Activated naive CD8-positive, alpha-beta T cell treated with anti-CD3 and anti-CD28 coated beads, Interleukin-2, amount 50 U/mL, for 24 hours (primary cell): ENCODE measurements at regions not wholly inside any gene's neighbourhood (a gene's known extent, or its start where the extent isn't known, plus 50 kb on each side); places are given as distances from the start of the nearest gene placed in this dataset.

Experiments used
- ATAC-seq: fragments of 150-1000 bp; cut with Tn5 transposase; one replicate; pipeline ENCODE4 v1.10.0; 2021
- DNase-seq: peaks from one replicate; pipeline ENCODE4 v3.0.0; 2021
- H3K27ac Mint-ChIP-seq: one replicate; pipeline ENCODE4 v1.8.0; 2021; ENCODE audit warnings: mild to moderate bottlenecking, mixed read lengths
- H3K27me3 Mint-ChIP-seq: one replicate; pipeline ENCODE4 v1.8.0; 2021; ENCODE audit warnings: mixed read lengths
- H3K36me3 Mint-ChIP-seq: one replicate; pipeline ENCODE4 v1.8.0; 2021; ENCODE audit warnings: low read depth, mixed read lengths
- H3K4me1 Mint-ChIP-seq: one replicate; pipeline ENCODE4 v1.8.0; 2021; ENCODE audit warnings: mixed read lengths
- H3K4me3 Mint-ChIP-seq: one replicate; pipeline ENCODE4 v1.8.0; 2021; ENCODE audit warnings: mild to moderate bottlenecking, moderate library complexity, mixed read lengths
- H3K9me3 Mint-ChIP-seq: one replicate; pipeline ENCODE4 v1.8.0; 2021; ENCODE audit warnings: mixed read lengths

GRCh38 chr11:116278076-116278475 is 494.7 kb downstream of the BUD13 start:
- Mint-ChIP-seq H3K36me3 (no peaks in the 10 kb centered on the region), H3K9me3 (no peaks in the 10 kb centered on the region), H3K27me3 (peaks cover 7% of the 10 kb centered on the region), H3K27ac (no peak overlapping the region), H3K4me1 (no peaks in the 10 kb centered on the region), H3K4me3 (no peak overlapping the region)
- ATAC-seq (no peak), DNase-seq (no peak)

DNA sequence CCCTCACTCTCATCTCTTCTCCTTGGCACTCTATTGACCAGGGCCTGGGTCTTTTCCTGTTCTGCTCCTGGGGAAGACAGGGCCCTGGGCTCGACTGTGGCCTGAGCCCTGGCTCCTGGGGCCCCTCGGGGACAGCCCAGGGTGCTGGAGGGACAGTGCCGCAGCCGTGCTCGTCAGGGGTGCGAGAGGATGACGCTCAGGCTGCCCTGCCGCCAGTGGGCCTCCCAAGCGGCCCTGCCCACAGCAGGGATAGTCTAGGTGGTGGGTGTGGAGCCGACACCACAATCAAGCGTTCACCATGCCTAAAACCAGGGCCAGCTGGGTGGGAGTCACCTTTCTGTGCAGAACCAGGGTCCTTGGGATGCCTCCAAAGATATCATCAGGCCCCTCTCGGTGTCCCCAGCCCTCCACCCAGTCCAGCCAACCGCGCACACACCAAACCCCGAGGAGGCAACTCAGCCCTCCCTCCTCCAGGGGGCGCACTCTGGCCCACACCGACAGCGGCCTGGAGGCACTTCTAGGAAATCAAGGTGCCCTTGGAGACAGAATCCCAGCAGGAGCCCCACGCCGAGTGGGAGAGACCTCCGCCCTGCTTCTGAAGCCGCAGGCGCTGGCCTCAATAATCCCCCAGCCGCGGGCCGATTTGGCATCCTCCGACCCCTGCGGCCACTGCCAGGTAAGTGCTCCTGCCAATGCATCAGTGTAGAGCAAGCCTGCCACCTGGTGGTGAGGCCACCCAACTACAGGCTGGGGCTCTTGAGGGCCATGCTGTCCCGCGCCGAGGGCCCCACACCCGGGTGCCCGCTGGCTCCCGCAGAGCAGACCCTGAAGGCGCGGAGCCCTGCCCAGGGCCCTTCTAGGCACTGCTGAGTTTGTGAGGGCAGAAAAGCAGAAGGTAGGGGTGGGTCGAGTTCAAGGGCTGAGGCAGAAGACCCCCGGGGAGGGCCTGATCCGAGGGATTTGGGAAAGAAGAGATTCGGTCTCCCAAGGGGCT is 496.4 kb downstream of the BUD13 start:
- Mint-ChIP-seq H3K27ac (no peak overlapping the region), H3K4me1 (no peaks in the 10 kb centered on the region), H3K27me3 (peaks cover 7% of the 10 kb centered on the region), H3K9me3 (no peaks in the 10 kb centered on the region), H3K36me3 (no peaks in the 10 kb centered on the region), H3K4me3 (no peak overlapping the region)
- DNase-seq, result peak; percentile 82
- peak; percentile 73 for ATAC-seq

DNA sequence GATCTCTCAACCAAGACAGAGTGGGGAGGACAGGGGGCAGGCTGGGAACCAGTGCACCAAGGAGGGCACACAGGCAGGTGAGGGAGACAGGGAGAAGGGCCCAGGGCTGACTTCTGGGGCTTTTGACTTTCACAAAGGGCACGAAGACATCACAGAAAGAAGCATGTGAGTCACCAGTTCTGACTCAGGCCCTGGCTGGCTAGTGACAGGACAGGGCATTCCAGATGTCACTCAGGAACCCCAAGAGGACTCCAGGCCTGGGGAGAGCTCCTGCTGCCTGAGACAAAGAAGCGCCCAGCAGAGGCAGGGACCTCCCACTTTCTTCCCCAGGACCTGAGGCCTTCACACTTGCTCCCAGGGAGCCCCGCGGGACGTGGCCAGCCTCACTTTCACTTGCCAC is 497.2 kb downstream of the BUD13 start:
- peaks cover 7% of the 10 kb centered on the region for H3K27me3 Mint-ChIP-seq
- peak; percentile 31 for ATAC-seq
- no peaks in the 10 kb centered on the region for H3K4me1 Mint-ChIP-seq
- DNase-seq, result no peak
- no peak overlapping the region for H3K27ac Mint-ChIP-seq
- H3K9me3 Mint-ChIP-seq, result no peaks in the 10 kb centered on the region
- no peak overlapping the region for H3K4me3 Mint-ChIP-seq
- no peaks in the 10 kb centered on the region for H3K36me3 Mint-ChIP-seq

- no peaks in the 10 kb centered on the region for H3K9me3 Mint-ChIP-seq
- no peaks in the 10 kb centered on the region for H3K4me1 Mint-ChIP-seq
- H3K27me3 Mint-ChIP-seq, result peaks cover 7% of the 10 kb centered on the region
- DNase-seq, result no peak
- H3K4me3 Mint-ChIP-seq, result no peak overlapping the region
- no peaks in the 10 kb centered on the region for H3K36me3 Mint-ChIP-seq
- no peak overlapping the region for H3K27ac Mint-ChIP-seq
- ATAC-seq, result no peak
These were observed 498.3 kb downstream of the BUD13 start for GRCh38 chr11:116274521-116274920.

DNA sequence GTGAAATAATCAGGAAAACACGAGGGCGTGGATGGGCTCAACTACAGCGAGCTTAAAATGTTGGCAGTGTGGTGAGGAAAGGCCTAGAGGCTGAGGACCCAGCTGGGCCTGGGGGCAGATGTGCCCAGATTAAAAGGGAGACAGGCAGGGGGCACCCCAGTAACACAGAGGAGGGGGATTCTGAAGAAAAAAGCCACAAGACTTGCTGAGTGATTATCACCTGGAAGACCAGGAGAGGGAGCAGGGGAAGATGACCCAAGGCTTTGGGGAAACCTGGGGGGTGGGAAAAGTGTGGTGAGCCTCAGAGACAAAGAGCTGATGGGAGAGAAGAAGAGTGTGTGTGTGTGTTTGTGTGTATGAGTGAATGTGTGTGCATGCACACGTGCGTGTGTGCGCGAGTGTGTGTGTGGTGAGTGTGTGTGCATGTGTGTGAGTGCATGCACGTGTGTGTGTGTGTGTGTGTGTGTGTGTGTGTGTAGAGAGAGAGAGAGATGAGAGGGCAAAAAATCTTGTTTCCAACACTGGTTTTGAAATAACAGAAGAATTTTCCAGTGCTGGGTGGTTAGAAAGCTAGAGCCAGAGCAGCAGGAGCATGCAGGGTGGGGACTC is 500.5 kb downstream of the BUD13 start:
- Mint-ChIP-seq H3K27me3 (peaks cover 7% of the 10 kb centered on the region), H3K4me1 (no peaks in the 10 kb centered on the region), H3K4me3 (no peak overlapping the region), H3K27ac (no peak overlapping the region), H3K9me3 (no peaks in the 10 kb centered on the region), H3K36me3 (no peaks in the 10 kb centered on the region)
- DNase-seq (no peak), ATAC-seq (no peak)

GRCh38 chr11:116271479-116271878 is 501.3 kb downstream of the BUD13 start:
- no peak for ATAC-seq
- Mint-ChIP-seq H3K36me3 (no peaks in the 10 kb centered on the region), H3K4me1 (no peaks in the 10 kb centered on the region)

DNA sequence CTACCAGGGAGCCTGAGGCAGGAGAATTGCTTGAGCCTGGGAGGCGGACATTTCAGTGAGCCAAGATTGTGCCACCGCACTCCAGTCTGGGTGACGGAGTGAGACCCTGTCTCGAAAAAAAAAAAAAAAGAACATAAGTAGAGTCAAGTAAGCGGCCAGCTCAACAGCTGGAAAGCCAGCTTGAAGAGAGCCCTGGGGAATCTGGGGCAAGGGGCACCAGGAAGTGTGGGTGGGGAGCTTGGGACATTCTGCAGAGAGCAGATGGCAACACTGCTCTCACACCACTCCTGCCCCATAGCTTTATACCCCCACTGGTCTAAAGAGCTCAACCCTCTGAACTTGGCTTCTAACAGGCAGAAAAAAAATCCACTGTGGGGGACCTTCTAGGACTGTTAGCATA is 505.6 kb downstream of the BUD13 start:
- H3K27ac Mint-ChIP-seq, result no peak overlapping the region
- H3K27me3 Mint-ChIP-seq, result peaks cover 4% of the 10 kb centered on the region
- ATAC-seq, result no peak
- DNase-seq, result no peak
- H3K4me3 Mint-ChIP-seq, result no peak overlapping the region
- no peaks in the 10 kb centered on the region for H3K4me1 Mint-ChIP-seq
- H3K9me3 Mint-ChIP-seq, result no peaks in the 10 kb centered on the region
- no peaks in the 10 kb centered on the region for H3K36me3 Mint-ChIP-seq

More at GRCh38 chr11:116271479-116271878, 501.3 kb downstream of the BUD13 start:
- H3K9me3 Mint-ChIP-seq, result no peaks in the 10 kb centered on the region
- no peak overlapping the region for H3K4me3 Mint-ChIP-seq
- no peak overlapping the region for H3K27ac Mint-ChIP-seq
- H3K27me3 Mint-ChIP-seq, result peaks cover 7% of the 10 kb centered on the region
- no peak for DNase-seq

- no peak overlapping the region for H3K4me3 Mint-ChIP-seq
- no peaks in the 10 kb centered on the region for H3K36me3 Mint-ChIP-seq
- H3K4me1 Mint-ChIP-seq, result no peaks in the 10 kb centered on the region
- H3K27me3 Mint-ChIP-seq, result peaks cover 4% of the 10 kb centered on the region
- H3K27ac Mint-ChIP-seq, result no peak overlapping the region
- DNase-seq (no peak), ATAC-seq (no peak)
- no peaks in the 10 kb centered on the region for H3K9me3 Mint-ChIP-seq
These were observed 509.0 kb downstream of the BUD13 start for GRCh38 chr11:116263770-116264169.

- ATAC-seq (no peak), DNase-seq (no peak)
- no peak overlapping the region for H3K4me3 Mint-ChIP-seq
- no peaks in the 10 kb centered on the region for H3K4me1 Mint-ChIP-seq
- peaks cover 4% of the 10 kb centered on the region for H3K27me3 Mint-ChIP-seq
- no peak overlapping the region for H3K27ac Mint-ChIP-seq
- H3K36me3 Mint-ChIP-seq, result no peaks in the 10 kb centered on the region
- no peaks in the 10 kb centered on the region for H3K9me3 Mint-ChIP-seq
These were observed 509.8 kb downstream of the BUD13 start for GRCh38 chr11:116263019-116263418.

GRCh38 chr11:116262370-116262769 is 510.4 kb downstream of the BUD13 start:
- H3K4me3 Mint-ChIP-seq, result no peak overlapping the region
- no peaks in the 10 kb centered on the region for H3K4me1 Mint-ChIP-seq
- ATAC-seq, result no peak
- no peak for DNase-seq
- no peaks in the 10 kb centered on the region for H3K9me3 Mint-ChIP-seq
- H3K36me3 Mint-ChIP-seq, result no peaks in the 10 kb centered on the region
- H3K27me3 Mint-ChIP-seq, result peaks cover 4% of the 10 kb centered on the region
- H3K27ac Mint-ChIP-seq, result no peak overlapping the region

- DNase-seq (no peak), ATAC-seq (no peak)
- no peaks in the 10 kb centered on the region for H3K9me3 Mint-ChIP-seq
- no peak overlapping the region for H3K4me3 Mint-ChIP-seq
- H3K27me3 Mint-ChIP-seq, result peaks cover 4% of the 10 kb centered on the region
- H3K36me3 Mint-ChIP-seq, result no peaks in the 10 kb centered on the region
- H3K4me1 Mint-ChIP-seq, result no peaks in the 10 kb centered on the region
- no peak overlapping the region for H3K27ac Mint-ChIP-seq
These were observed 511.2 kb downstream of the BUD13 start for GRCh38 chr11:116261606-116262005.

DNA sequence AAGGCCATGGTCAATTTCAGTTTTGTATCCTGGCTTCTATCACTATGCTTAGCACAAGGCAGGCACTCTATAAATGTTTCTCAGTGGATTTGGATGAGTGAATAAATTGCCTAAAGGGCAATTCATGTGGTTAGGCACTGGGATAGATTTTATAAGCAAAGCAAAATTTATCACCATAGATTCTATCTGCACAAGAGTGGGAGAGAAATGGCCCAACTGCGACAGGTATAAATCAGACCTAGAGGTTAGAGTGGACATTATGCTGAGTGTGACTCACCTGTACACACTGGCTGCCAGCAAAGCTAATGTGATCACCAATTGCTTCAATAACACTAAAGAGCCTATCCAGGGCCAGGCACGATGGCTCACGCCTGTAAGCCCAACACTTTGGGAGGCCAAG is 514.0 kb downstream of the BUD13 start:
- Mint-ChIP-seq H3K36me3 (no peaks in the 10 kb centered on the region), H3K4me3 (no peak overlapping the region), H3K27ac (no peak overlapping the region), H3K27me3 (peaks cover 7% of the 10 kb centered on the region), H3K9me3 (no peaks in the 10 kb centered on the region), H3K4me1 (no peaks in the 10 kb centered on the region)
- DNase-seq (no peak), ATAC-seq (no peak)

DNA sequence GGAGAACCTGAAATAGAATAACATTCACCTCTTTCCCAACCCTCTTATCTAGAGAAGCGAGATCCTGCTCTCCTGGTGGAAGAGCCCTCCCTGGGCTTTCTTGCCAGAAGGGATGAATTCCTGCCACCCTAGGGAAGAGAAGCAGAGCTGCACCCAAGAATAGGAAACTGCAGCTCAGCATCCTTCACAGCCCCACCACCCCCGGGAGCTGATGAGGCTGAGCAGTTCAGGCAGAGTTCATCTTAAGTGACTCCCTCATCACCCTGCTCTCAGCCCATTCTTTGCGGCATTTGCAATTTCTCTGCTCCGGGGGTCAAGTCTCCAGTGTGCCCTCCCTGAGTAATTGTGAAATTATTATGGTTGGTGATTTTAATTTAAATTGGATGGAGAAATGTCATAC is 514.9 kb downstream of the BUD13 start:
- ATAC-seq (no peak), DNase-seq (no peak)
- Mint-ChIP-seq H3K36me3 (no peaks in the 10 kb centered on the region), H3K4me3 (no peak overlapping the region), H3K9me3 (no peaks in the 10 kb centered on the region), H3K4me1 (no peaks in the 10 kb centered on the region), H3K27me3 (peaks cover 4% of the 10 kb centered on the region), H3K27ac (no peak overlapping the region)

DNA sequence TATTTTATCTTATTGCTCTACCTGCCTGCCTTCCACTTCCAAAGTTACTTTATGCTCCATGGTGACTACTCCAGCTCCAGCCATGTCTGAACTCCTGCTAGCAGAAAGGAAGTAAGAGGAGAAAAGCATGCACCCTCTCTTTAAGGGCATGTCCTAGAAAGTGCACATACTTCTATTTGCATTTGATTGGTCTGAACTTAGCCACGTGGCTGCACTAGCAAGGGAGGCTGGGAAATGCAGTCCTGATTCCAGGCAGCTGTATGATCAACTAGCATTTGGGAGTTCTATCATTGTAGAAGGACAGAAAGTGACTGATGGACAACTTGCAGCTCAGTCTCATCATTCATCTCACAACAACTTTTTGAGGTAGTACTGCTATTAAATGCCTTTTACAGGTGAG is 515.7 kb downstream of the BUD13 start:
- H3K4me3 Mint-ChIP-seq, result no peak overlapping the region
- H3K27ac Mint-ChIP-seq, result no peak overlapping the region
- DNase-seq (no peak), ATAC-seq (no peak)
- H3K4me1 Mint-ChIP-seq, result no peaks in the 10 kb centered on the region
- H3K36me3 Mint-ChIP-seq, result no peaks in the 10 kb centered on the region
- no peaks in the 10 kb centered on the region for H3K9me3 Mint-ChIP-seq
- H3K27me3 Mint-ChIP-seq, result peaks cover 4% of the 10 kb centered on the region

- ATAC-seq, result no peak
- H3K9me3 Mint-ChIP-seq, result no peaks in the 10 kb centered on the region
- H3K27ac Mint-ChIP-seq, result no peak overlapping the region
- H3K27me3 Mint-ChIP-seq, result peaks cover 4% of the 10 kb centered on the region
- H3K36me3 Mint-ChIP-seq, result no peaks in the 10 kb centered on the region
- H3K4me3 Mint-ChIP-seq, result no peak overlapping the region
- no peak for DNase-seq
- no peaks in the 10 kb centered on the region for H3K4me1 Mint-ChIP-seq
These were observed 516.6 kb downstream of the BUD13 start for GRCh38 chr11:116256215-116256614.
